ENCODE measurements at regions not wholly inside any gene's neighbourhood (a gene's known extent, or its start where the extent isn't known, plus 50 kb on each side); places are given as distances from the start of the nearest gene placed in this dataset.

DNA sequence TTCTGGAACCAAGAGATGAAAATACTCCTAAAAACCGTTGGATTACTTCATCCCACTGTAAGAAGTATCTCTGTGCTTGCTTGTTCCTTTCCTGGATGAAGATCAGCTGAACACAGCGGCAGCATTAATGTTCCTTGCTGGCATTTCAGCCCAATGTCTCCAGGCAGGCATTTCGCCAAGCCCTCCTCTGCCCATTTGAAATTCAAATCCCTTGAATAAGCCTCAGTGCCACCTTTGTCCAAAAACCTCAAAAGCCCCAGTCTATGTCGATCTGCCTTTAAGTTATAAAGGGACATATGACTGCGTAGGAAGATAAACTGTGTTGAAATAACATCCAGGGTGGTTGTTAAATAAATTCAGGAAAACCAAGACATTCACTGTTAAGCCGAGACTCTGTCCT is 156.8 kb upstream of the PDZRN3 start:
- TF ChIP-seq CTCF (IDR thresholded peaks at IDR 0.05) (no peak), POLR2A (IDR thresholded peaks at IDR 0.05) (no peak), EP300 (IDR thresholded peaks at IDR 0.05) (no peak)

Measured in tibial nerve (tissue), 4 donors.